ENCODE measurements at regions not wholly inside any gene's neighbourhood (a gene's known extent, or its start where the extent isn't known, plus 50 kb on each side); places are given as distances from the start of the nearest gene placed in this dataset.

GRCh38 chr1:5564578-5565257 is 427.5 kb downstream of the NPHP4 start:
- no peak for ATAC-seq

GRCh38 chr1:5563861-5564577 is 428.2 kb downstream of the NPHP4 start:
- ATAC-seq = no peak

GRCh38 chr1:5562769-5563168 is 429.5 kb downstream of the NPHP4 start:
- no peak for ATAC-seq

- no peak for ATAC-seq
These were observed 429.9 kb downstream of the NPHP4 start for GRCh38 chr1:5562331-5562730.

- ATAC-seq = no peak
These were observed 433.1 kb downstream of the NPHP4 start for GRCh38 chr1:5559078-5559477.

GRCh38 chr1:5555853-5556252 is 436.4 kb downstream of the NPHP4 start:
- no peak for ATAC-seq

GRCh38 chr1:5554784-5555183 is 437.4 kb downstream of the NPHP4 start:
- ATAC-seq = no peak

- ATAC-seq = no peak
These were observed 438.1 kb downstream of the NPHP4 start for GRCh38 chr1:5554111-5554510.

GRCh38 chr1:5552787-5553484 is 439.3 kb downstream of the NPHP4 start:
- no peak for ATAC-seq

GRCh38 chr1:5551274-5551975 is 440.8 kb downstream of the NPHP4 start:
- peak; percentile 31 for ATAC-seq

- no peak for ATAC-seq
These were observed 444.0 kb downstream of the NPHP4 start for GRCh38 chr1:5548266-5548665.

- ATAC-seq = no peak
These were observed 449.0 kb downstream of the NPHP4 start for GRCh38 chr1:5543235-5543634.

GRCh38 chr1:5532811-5533210 is 459.4 kb downstream of the NPHP4 start:
- ATAC-seq = no peak

- ATAC-seq = no peak
These were observed 465.2 kb downstream of the NPHP4 start for GRCh38 chr1:5526822-5527551.

- no peak for ATAC-seq
These were observed 465.9 kb downstream of the NPHP4 start for GRCh38 chr1:5526385-5526750.

- ATAC-seq = no peak
These were observed 466.4 kb downstream of the NPHP4 start for GRCh38 chr1:5525597-5526384.

GRCh38 chr1:5522531-5523145 is 469.6 kb downstream of the NPHP4 start:
- no peak for ATAC-seq

- no peak for ATAC-seq
These were observed 472.7 kb downstream of the NPHP4 start for GRCh38 chr1:5519366-5520135.

GRCh38 chr1:5516756-5517155 is 475.5 kb downstream of the NPHP4 start:
- no peak for ATAC-seq

- no peak for ATAC-seq
These were observed 476.7 kb downstream of the NPHP4 start for GRCh38 chr1:5515501-5515900.

All from esophagus mucosa (tissue), 1 donor.